Loucy (cell line): ENCODE measurements at regions not wholly inside any gene's neighbourhood (a gene's known extent, or its start where the extent isn't known, plus 50 kb on each side); places are given as distances from the start of the nearest gene placed in this dataset.

Experiments
- H2AFZ ChIP-seq: fragments of 200-600 bp; sonication (generic); 2 replicates; pipeline ENCODE4 v1.6.0; 2016; ENCODE audit warnings: antibody characterized with exemption, mild to moderate bottlenecking, low read length, moderate library complexity
- H3F3A ChIP-seq: fragments of 200-600 bp; 2 replicates; pipeline ENCODE4 v1.6.0; 2016; ENCODE audit warnings: antibody characterized with exemption, low read depth, mild to moderate bottlenecking
- H3K27me3 ChIP-seq: fragments of 200-600 bp; sonication (generic); 2 replicates; pipeline ENCODE4 v1.6.1; 2014; ENCODE audit warnings: low read length, mild to moderate bottlenecking; ENCODE audit not compliant: insufficient read depth, poor library complexity, severe bottlenecking
- H3K36me3 ChIP-seq: fragments of 200-600 bp; sonication (generic); 2 replicates; pipeline ENCODE4 v1.6.1; 2016; ENCODE audit warnings: low read length; ENCODE audit not compliant: insufficient read depth
- H3K4me1 ChIP-seq: fragments of 200-600 bp; sonication (generic); 2 replicates; pipeline ENCODE4 v1.5.1; 2014; ENCODE audit warnings: low read length, mild to moderate bottlenecking; ENCODE audit not compliant: insufficient read depth, poor library complexity, severe bottlenecking
- H3K4me2 ChIP-seq: fragments of 200-600 bp; sonication (generic); 2 replicates; pipeline ENCODE4 v1.6.0; 2014; ENCODE audit warnings: antibody characterized with exemption, low read length, low read depth, mild to moderate bottlenecking; ENCODE audit not compliant: poor library complexity, severe bottlenecking
- H3K4me3 ChIP-seq: fragments of 200-600 bp; sonication (generic); 2 replicates; pipeline ENCODE4 v1.5.1; 2014; ENCODE audit warnings: low read length, mild to moderate bottlenecking, mixed read lengths; ENCODE audit not compliant: poor library complexity, severe bottlenecking
- H3K79me2 ChIP-seq: fragments of 200-600 bp; sonication (generic); 2 replicates; pipeline ENCODE4 v1.6.1; 2014; ENCODE audit warnings: low read length; ENCODE audit not compliant: insufficient read depth
- H3K9ac ChIP-seq: fragments of 200-600 bp; sonication (generic); 2 replicates; pipeline ENCODE4 v1.6.0; 2014; ENCODE audit warnings: mild to moderate bottlenecking, low read depth, low read length, moderate library complexity; ENCODE audit not compliant: poor library complexity, severe bottlenecking
- H3K9me2 ChIP-seq: fragments of 200-600 bp; sonication (generic); replicated peaks from 2 replicates; pipeline ENCODE4 v1.6.1; 2016; ENCODE audit warnings: low read depth, low read length, mixed read lengths
- H3K9me3 ChIP-seq: fragments of 200-600 bp; sonication (generic); 2 replicates; pipeline ENCODE4 v1.6.1; 2014; ENCODE audit warnings: mild to moderate bottlenecking, antibody characterized with exemption, low read length, low read depth; ENCODE audit not compliant: insufficient read depth
- H4K20me1 ChIP-seq: fragments of 200-600 bp; sonication (generic); 2 replicates; pipeline ENCODE4 v1.6.0; 2014; ENCODE audit warnings: antibody characterized with exemption, low read length, mild to moderate bottlenecking; ENCODE audit not compliant: insufficient read depth, poor library complexity, severe bottlenecking
- CTCF ChIP-seq: fragments of 200-600 bp; sonication (generic); conservative IDR thresholded peaks from 2 replicates; pipeline ENCODE4 v1.5.1; 2014; ENCODE audit warnings: mild to moderate bottlenecking, antibody characterized with exemption, low read length
- EZH2phosphoT487 ChIP-seq: fragments of 200-600 bp; IDR thresholded peaks from 2 replicates; pipeline ENCODE4 v1.6.1; 2018; ENCODE audit warnings: antibody characterized with exemption, mild to moderate bottlenecking, moderate library complexity, borderline replicate concordance

DNA sequence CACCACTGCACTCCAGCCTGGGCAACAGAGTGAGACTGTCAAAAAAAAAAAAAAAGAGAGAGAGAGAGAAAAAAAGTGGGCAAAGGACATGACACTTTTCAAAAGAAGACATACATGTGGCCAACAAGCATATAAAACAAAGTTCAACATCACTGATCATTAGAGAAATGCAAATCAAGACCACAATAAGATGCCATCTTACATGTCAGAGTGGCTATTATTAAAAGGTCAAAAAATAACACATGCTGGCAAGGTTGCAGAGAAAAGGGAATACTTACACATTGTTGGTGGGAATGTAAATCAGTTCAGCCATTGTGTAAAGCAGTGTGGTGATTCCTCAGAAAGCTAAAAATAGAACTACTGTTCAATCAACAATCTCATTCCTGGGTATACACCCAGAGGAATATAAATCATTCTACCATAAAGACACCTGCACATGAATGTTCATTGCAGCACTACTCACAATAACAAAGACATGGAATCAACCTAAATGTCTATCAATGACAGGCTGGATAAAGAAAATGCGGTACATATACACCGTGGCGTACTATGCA lies 94.9 kb upstream of the TRIM2 start:
- no peaks in the 10 kb centered on the region for H3K36me3 ChIP-seq
- H3K4me3 ChIP-seq, result no peak overlapping the region
- no peaks in the 10 kb centered on the region for H3F3A ChIP-seq
- H2AFZ ChIP-seq, result no peak overlapping the region
- no peak overlapping the region for H3K9ac ChIP-seq
- H3K9me3 ChIP-seq, result no peaks in the 10 kb centered on the region
- H3K79me2 ChIP-seq, result no peaks in the 10 kb centered on the region
- H4K20me1 ChIP-seq, result no peaks in the 10 kb centered on the region
- TF ChIP-seq EZH2phosphoT487 (no peak), CTCF (no peak)
- no peaks in the 10 kb centered on the region for H3K9me2 ChIP-seq
- peaks cover 25% of the 10 kb centered on the region for H3K4me1 ChIP-seq
- no peaks in the 10 kb centered on the region for H3K27me3 ChIP-seq
- no peak overlapping the region for H3K4me2 ChIP-seq

GRCh38 chr4:153110739-153111138 lies 93.5 kb upstream of the TRIM2 start:
- Histone ChIP-seq H2AFZ (no peak overlapping the region), H3K79me2 (no peaks in the 10 kb centered on the region), H3K4me3 (no peak overlapping the region), H3K9me2 (no peaks in the 10 kb centered on the region), H3F3A (peaks cover 4% of the 10 kb centered on the region; the same call in 1 of the 2 replicates), H3K4me1 (peaks cover 39% of the 10 kb centered on the region), H3K36me3 (no peaks in the 10 kb centered on the region), H3K4me2 (no peak overlapping the region), H4K20me1 (no peaks in the 10 kb centered on the region), H3K9me3 (no peaks in the 10 kb centered on the region), H3K27me3 (no peaks in the 10 kb centered on the region), H3K9ac (no peak overlapping the region)
- TF ChIP-seq CTCF, result no peak
- no peak for TF ChIP-seq EZH2phosphoT487

- Histone ChIP-seq H3K9ac (no peak overlapping the region), H3K27me3 (no peaks in the 10 kb centered on the region), H3K4me1 (peaks cover 45% of the 10 kb centered on the region), H3K9me3 (no peaks in the 10 kb centered on the region), H4K20me1 (no peaks in the 10 kb centered on the region), H2AFZ (no peak overlapping the region), H3K4me3 (no peak overlapping the region), H3K79me2 (no peaks in the 10 kb centered on the region), H3F3A (peaks cover 10% of the 10 kb centered on the region; the same call in 1 of the 2 replicates), H3K36me3 (no peaks in the 10 kb centered on the region), H3K9me2 (no peaks in the 10 kb centered on the region), H3K4me2 (no peak overlapping the region)
- TF ChIP-seq EZH2phosphoT487 (no peak), CTCF (no peak)
These were observed 92.7 kb upstream of the TRIM2 start for GRCh38 chr4:153111426-153112040.
